K562 (cell line): ENCODE measurements at regions not wholly inside any gene's neighbourhood (a gene's known extent, or its start where the extent isn't known, plus 50 kb on each side); places are given as distances from the start of the nearest gene placed in this dataset.

Source experiments
- E4F1 ChIP-seq: fragments of 250-450 bp; sonication (Bioruptor Pico); IDR thresholded peaks from 2 replicates; pipeline ENCODE4 v1.5.0; 2021; ENCODE audit warnings: mild to moderate bottlenecking, borderline replicate concordance
- EZH2 ChIP-seq: IDR thresholded peaks from 2 replicates; pipeline ENCODE4 v1.6.1; 2012; ENCODE audit warnings: low read depth, mild to moderate bottlenecking, inconsistent platforms, low read length, borderline replicate concordance
- TARDBP ChIP-seq: fragments of 450-650 bp; IDR thresholded peaks from 2 replicates; pipeline ENCODE4 v1.6.1; 2016
- ZNF778 ChIP-seq: fragments of 450-650 bp; formaldehyde crosslinking; IDR thresholded peaks from 2 replicates; pipeline ENCODE4 v1.4.0; 2020; ENCODE audit warnings: mild to moderate bottlenecking, moderate library complexity

GRCh38 chr10:109237050-109237449 is 686.3 kb downstream of the XPNPEP1 start:
- no peak for TF ChIP-seq TARDBP
- no peak for TF ChIP-seq ZNF778 (CRISPR knock-in tag)
- TF ChIP-seq EZH2: no peak
- no peak for TF ChIP-seq E4F1 (CRISPR knock-in tag)
